ENCODE measurements at regions not wholly inside any gene's neighbourhood (a gene's known extent, or its start where the extent isn't known, plus 50 kb on each side); places are given as distances from the start of the nearest gene placed in this dataset.

GRCh38 chr17:65477600-65477999 is 83.8 kb downstream of the AXIN2 start:
- DNase-seq = no peak

- no peak for DNase-seq
Measured at GRCh38 chr17:65474660-65475059, 86.8 kb downstream of the AXIN2 start.

GRCh38 chr17:65473985-65474384 is 87.5 kb downstream of the AXIN2 start:
- no peak for DNase-seq

GRCh38 chr17:65473363-65473762 is 88.1 kb downstream of the AXIN2 start:
- DNase-seq = no peak

- no peak for DNase-seq
Measured at GRCh38 chr17:65472666-65473309, 88.7 kb downstream of the AXIN2 start.

GRCh38 chr17:65470783-65471182 is 90.7 kb downstream of the AXIN2 start:
- no peak for DNase-seq

GRCh38 chr17:65468321-65468720 is 93.1 kb downstream of the AXIN2 start:
- no peak for DNase-seq

- DNase-seq = no peak
Measured at GRCh38 chr17:65467156-65467555, 94.3 kb downstream of the AXIN2 start.

- DNase-seq = no peak
Measured at GRCh38 chr17:65466547-65466946, 94.9 kb downstream of the AXIN2 start.

GRCh38 chr17:65463242-65463641 is 98.2 kb downstream of the AXIN2 start:
- DNase-seq = no peak

GRCh38 chr17:65459677-65460347 is 101.6 kb downstream of the AXIN2 start:
- no peak for DNase-seq

- DNase-seq = no peak
Measured at GRCh38 chr17:65457635-65458257, 103.7 kb downstream of the AXIN2 start.

- no peak for DNase-seq
Measured at GRCh38 chr17:65457183-65457582, 104.3 kb downstream of the AXIN2 start.

- DNase-seq = no peak
Measured at GRCh38 chr17:65456368-65457151, 104.9 kb downstream of the AXIN2 start.

- DNase-seq = no peak
Measured at GRCh38 chr17:65455972-65456343, 105.5 kb downstream of the AXIN2 start.

GRCh38 chr17:65455154-65455971 is 106.1 kb downstream of the AXIN2 start:
- no peak for DNase-seq

GRCh38 chr17:65453204-65453931 is 108.1 kb downstream of the AXIN2 start:
- no peak for DNase-seq

GRCh38 chr17:65449495-65449894 is 112.0 kb downstream of the AXIN2 start:
- no peak for DNase-seq

GRCh38 chr17:65447823-65448222 is 113.6 kb downstream of the AXIN2 start:
- no peak for DNase-seq

- no peak for DNase-seq
Measured at GRCh38 chr17:65446838-65447526, 114.5 kb downstream of the AXIN2 start.

- no peak for DNase-seq
Measured at GRCh38 chr17:65446043-65446442, 115.4 kb downstream of the AXIN2 start.
